GM12878 (cell line): ENCODE measurements at regions not wholly inside any gene's neighbourhood (a gene's known extent, or its start where the extent isn't known, plus 50 kb on each side); places are given as distances from the start of the nearest gene placed in this dataset.

Experiments used
- ATAC-seq: fragments of 200-7000 bp; cut with Tn5 transposase; 3 replicates; pipeline ENCODE4 v1.9.1; 2020; ENCODE audit warnings: mild to moderate bottlenecking, moderate library complexity
- BruUV-seq: library from RNA; stranded (reverse); fragments of 400-500 nt; replicated peaks from 2 replicates; lab custom pipeline; 2021; lab: Mats Ljungman, UMichigan
- CTCF ChIA-PET: fragments of 300-600 bp; sonication (Branson Sonifier 250); formaldehyde crosslinking; extraction: SDS; loops from one replicate; lab custom pipeline; 2021; ENCODE audit warnings: inconsistent platforms; lab: Yijun Ruan, JAX
- POLR2A ChIA-PET: fragments of 350-600 bp; formaldehyde crosslinking; extraction: SDS; loops from one replicate; lab custom pipeline; 2021; ENCODE audit warnings: inconsistent platforms; lab: Charles Lee
- RAD21 ChIA-PET: fragments of 300-600 bp; sonication (Branson Sonifier 250); formaldehyde crosslinking; loops from one replicate; lab custom pipeline; 2023; ENCODE audit warnings: antibody characterized with exemption; ENCODE audit not compliant: unreplicated experiment; lab: Charles Lee
- SMC1A ChIA-PET: fragments of 300-600 bp; sonication (Branson Sonifier 250); formaldehyde crosslinking; loops from one replicate; lab custom pipeline; 2023; ENCODE audit not compliant: unreplicated experiment, uncharacterized antibody; lab: Charles Lee
- DNase-seq: peaks from one replicate; pipeline ENCODE4 v3.0.0-alpha.2; 2011; ENCODE audit warnings: low read depth, low spot score
- FAIRE-seq: peaks from 3 replicates; lab custom pipeline; 2011; peaks lifted over from hg19 to GRCh38; lab: Jason Lieb, UNC
- H2AFZ ChIP-seq: 2 replicates; pipeline ENCODE4 v1.6.0; 2011; ENCODE audit warnings: low read depth, low read length, control low read depth; ENCODE audit not compliant: control insufficient read depth
- H3K27ac ChIP-seq: 2 replicates; pipeline ENCODE4 v1.5.1; 2011; ENCODE audit warnings: control low read depth; ENCODE audit not compliant: control insufficient read depth, insufficient read depth
- H3K27me3 ChIP-seq, 2 experiments: replicated peaks in 1 of 2; 2 replicates each; pipeline versions ENCODE4 v1.6.0 to v1.6.1; 2011; ENCODE audit warnings: low read length in 1 of 2; ENCODE audit not compliant: control insufficient read depth in 2 of 2, insufficient read depth in 2 of 2
- H3K36me3 ChIP-seq, 2 experiments: 2 replicates each; pipeline ENCODE4 v1.5.1; 2011; ENCODE audit warnings: low read length in 1 of 2; ENCODE audit not compliant: control insufficient read depth in 2 of 2, insufficient read depth in 2 of 2
- H3K4me1 ChIP-seq: 2 replicates; pipeline ENCODE4 v1.6.1; 2011; ENCODE audit warnings: mild to moderate bottlenecking, low read length, moderate library complexity, mixed read lengths; ENCODE audit not compliant: control insufficient read depth, insufficient read depth
- H3K4me2 ChIP-seq: 2 replicates; pipeline ENCODE4 v1.6.0; 2011; ENCODE audit warnings: control low read depth; ENCODE audit not compliant: control insufficient read depth, insufficient read depth
- H3K4me3 ChIP-seq: fragments of 200-600 bp; sonication (generic); 2 replicates; pipeline ENCODE4 v1.5.1; 2016
- H3K79me2 ChIP-seq: 2 replicates; pipeline ENCODE4 v1.6.0; 2011; ENCODE audit warnings: low read length; ENCODE audit not compliant: control insufficient read depth, insufficient read depth
- H3K9ac ChIP-seq: 2 replicates; pipeline ENCODE4 v1.8.0; 2011; ENCODE audit warnings: low read length, control low read depth, mixed read lengths; ENCODE audit not compliant: control insufficient read depth, insufficient read depth
- H3K9me3 ChIP-seq: replicated peaks from 3 replicates; pipeline ENCODE4 v1.5.1; 2011; ENCODE audit warnings: mild to moderate bottlenecking, low read length; ENCODE audit not compliant: control insufficient read depth, insufficient read depth
- H4K20me1 ChIP-seq: 2 replicates; pipeline ENCODE4 v1.6.0; 2011; ENCODE audit not compliant: control insufficient read depth, insufficient read depth
- BHLHE40 ChIP-seq, 2 experiments: fragments of 450-650 bp in 1 of 2; IDR thresholded peaks; 2 replicates each; pipeline ENCODE4 v1.6.1; 2011 to 2017; ENCODE audit warnings: low read depth in 2 of 2, borderline replicate concordance in 1 of 2, improper control_type of control experiment in 1 of 2, low read length in 1 of 2, mild to moderate bottlenecking in 1 of 2
- CBX5 ChIP-seq: sonication (generic); IDR thresholded peaks from 2 replicates; pipeline ENCODE4 v1.6.1; 2016; ENCODE audit warnings: low read depth, moderate library complexity, mild to moderate bottlenecking, inconsistent platforms
- ETV6 ChIP-seq, 2 experiments: fragments of 450-650 bp in 1 of 2; IDR thresholded peaks in 1 of 2; conservative IDR thresholded peaks in 1 of 2; 2 replicates each; pipeline ENCODE4 v1.6.1; 2014; ENCODE audit warnings: antibody characterized with exemption in 1 of 2, borderline replicate concordance in 1 of 2, low read depth in 1 of 2, mild to moderate bottlenecking in 1 of 2, moderate library complexity in 1 of 2
- MAX ChIP-seq: IDR thresholded peaks from 2 replicates; pipeline ENCODE4 v1.6.1; 2012; ENCODE audit warnings: low read depth, low read length, improper control_type of control experiment
- MLLT1 ChIP-seq: fragments of 450-650 bp; IDR thresholded peaks from 2 replicates; pipeline ENCODE4 v1.6.1; 2016; ENCODE audit warnings: mild to moderate bottlenecking
- NFXL1 ChIP-seq: fragments of 450-650 bp; IDR thresholded peaks from 2 replicates; pipeline ENCODE4 v1.6.1; 2017; ENCODE audit warnings: antibody characterized with exemption, mild to moderate bottlenecking, borderline replicate concordance
- NRF1 ChIP-seq: conservative IDR thresholded peaks from 2 replicates; pipeline ENCODE4 v1.6.1; 2011; ENCODE audit warnings: mild to moderate bottlenecking, low read depth, low read length, improper control_type of control experiment
- SPI1 ChIP-seq: IDR thresholded peaks from 2 replicates; pipeline ENCODE4 v1.6.1; 2011; ENCODE audit warnings: low read depth, mild to moderate bottlenecking, low read length, moderate library complexity, borderline replicate concordance; ENCODE audit not compliant: insufficient read depth
- STAT1 ChIP-seq: fragments of 450-650 bp; conservative IDR thresholded peaks from 2 replicates; pipeline ENCODE4 v1.6.1; 2014; ENCODE audit warnings: antibody characterized with exemption, mild to moderate bottlenecking
- ZNF274 ChIP-seq: IDR thresholded peaks from one replicate; pipeline ENCODE4 v1.8.0; 2011; ENCODE audit not compliant: insufficient read length, insufficient read depth
- WGBS: methylation state at CpG from one replicate; pipeline ENCODE4 v1.1.6; 2016; ENCODE audit warnings: low lambda C conversion rate; ENCODE audit not compliant: insufficient replicate concordance, insufficient coverage; ENCODE audit errors: missing lambda C conversion rate; 5-methylcytosine and 5-hydroxymethylcytosine counted together
- in situ Hi-C: fragments of 300-500 bp; cut with MboI; formaldehyde crosslinking; loops from 9 replicates; pipeline ENCODE4 v1.14.3; 2018; ENCODE audit warnings: mixed read lengths
- intact Hi-C: fragments of 100-400 bp; cut with micrococcal nuclease; formaldehyde crosslinking; loops from one replicate; pipeline ENCODE4 v1.14.2; 2022; ENCODE audit not compliant: unreplicated experiment

- no peak for TF ChIP-seq SPI1
- 0 out of 2 replicates have a peak, but pooled peaks have one; percentile 30 for TF ChIP-seq MAX
- peak; percentile 24 for TF ChIP-seq MLLT1
- TF ChIP-seq CBX5, result 0 out of 2 replicates have a peak, but pooled peaks have one; percentile 42
- TF ChIP-seq BHLHE40 (IDR thresholded peaks at IDR 0.05; ENCODE audit: borderline replicate concordance in 1 of 2, low read depth in 2 of 2, low read length in 1 of 2), result peak; percentile 42 to 68; a peak in 2 of 4 replicates
- no peak for TF ChIP-seq NRF1
- no peak for TF ChIP-seq STAT1
Observed at GRCh38 chr20:53706466-53707370, 113.1 kb upstream of the ZNF217 start (continued).

- H3K27ac ChIP-seq, result peak overlapping the region; percentile 97
- 0 out of 2 replicates have a peak, but pooled peaks have one; percentile 5 for TF ChIP-seq MLLT1
- 0 out of 4 replicates have a peak, but pooled peaks of 1 of the 2 experiments have one; percentile 20 for TF ChIP-seq ETV6 (conservative IDR thresholded peaks at IDR 0.05 in 1 of 2, IDR thresholded peaks at IDR 0.05 in 1 of 2; ENCODE audit: borderline replicate concordance in 1 of 2, low read depth in 1 of 2)
- TF ChIP-seq NFXL1, result peak; percentile 65
- no peak for TF ChIP-seq ZNF274
- RAD21 ChIA-PET, result interaction anchor here (0.7 to 4.7 kb wide), 17 partner anchors 12 to 229 kb away, joined by 3 to 34 read pairs (median 8); no protein-coding TSS in a partner anchor
- WGBS, result 98% methylated on average over 2 of the region's 2 CpGs
- no peaks in the 10 kb centered on the region for H4K20me1 ChIP-seq
- no peaks in the 10 kb centered on the region for H3K27me3 ChIP-seq
- H3K4me1 ChIP-seq, result peaks cover 38% of the 10 kb centered on the region
- in situ Hi-C loops (no loop called here), intact Hi-C loops (loop anchor here (2.0 to 5.0 kb wide), 4 partner anchors 31 to 211 kb away; no protein-coding TSS in a partner anchor)
- peak overlapping the region; percentile 67 for H2AFZ ChIP-seq
- no peaks in the 10 kb centered on the region for H3K9me3 ChIP-seq
- SMC1A ChIA-PET, result interaction anchor here (0.8 to 5.2 kb wide), 21 partner anchors 10 to 209 kb away, joined by 3 to 64 read pairs (median 5); no protein-coding TSS in a partner anchor
- H3K4me2 ChIP-seq, result peak overlapping the region; percentile 67
- no peak for DNase-seq
- POLR2A ChIA-PET, result interaction anchor here (0.6 to 3.3 kb wide), 8 partner anchors 10 to 128 kb away, joined by 3 to 22 read pairs (median 3); no protein-coding TSS in a partner anchor
- no TSS peak for BruUV-seq
- H3K9ac ChIP-seq, result peak overlapping the region; percentile 57
- CTCF ChIA-PET, result interaction anchor here (0.7 to 1.4 kb wide), 6 partner anchors 31 to 188 kb away, joined by 3 to 4 read pairs (median 3); no protein-coding TSS in a partner anchor
- FAIRE-seq, result no peak
- no peak for ATAC-seq
- no peaks in the 10 kb centered on the region for H3K36me3 ChIP-seq
- H3K4me3 ChIP-seq, result peak overlapping the region; percentile 9; the same call in 1 of the 2 replicates
- no peaks in the 10 kb centered on the region for H3K79me2 ChIP-seq
Observed at GRCh38 chr20:53706008-53706465, 112.4 kb upstream of the ZNF217 start.
